Keratinocyte (primary cell): ENCODE measurements at regions not wholly inside any gene's neighbourhood (a gene's known extent, or its start where the extent isn't known, plus 50 kb on each side); places are given as distances from the start of the nearest gene placed in this dataset.

ENCODE experiments used
- DNase-seq: peaks from one replicate; pipeline ENCODE4 v3.0.0-alpha.2; 2011; ENCODE audit warnings: low read depth, missing footprints, low spot score
- FAIRE-seq: peaks from 2 replicates; lab custom pipeline; 2011; peaks lifted over from hg19 to GRCh38; lab: Jason Lieb, UNC
- H2AFZ ChIP-seq: 2 replicates; pipeline ENCODE4 v1.6.0; 2012; ENCODE audit warnings: low read length, control low read depth, inconsistent platforms; ENCODE audit not compliant: control insufficient read depth
- H3K27ac ChIP-seq: 2 replicates; pipeline ENCODE4 v1.5.1; 2011; ENCODE audit warnings: low read length; ENCODE audit not compliant: control insufficient read depth, insufficient read depth
- H3K27me3 ChIP-seq: 3 replicates; pipeline ENCODE4 v1.6.0; 2011; ENCODE audit warnings: low read length; ENCODE audit not compliant: control insufficient read depth, insufficient read depth; ENCODE audit errors: extremely low read depth
- H3K36me3 ChIP-seq, 2 experiments: 2 replicates in 1 of 2; 3 replicates in 1 of 2; pipeline ENCODE4 v1.5.1; 2011; ENCODE audit warnings: low read length in 2 of 2, mild to moderate bottlenecking in 1 of 2; ENCODE audit not compliant: control insufficient read depth in 2 of 2, insufficient read depth in 2 of 2; ENCODE audit errors: extremely low read depth in 1 of 2
- H3K4me1 ChIP-seq: 3 replicates; pipeline ENCODE4 v1.5.1; 2011; ENCODE audit warnings: low read length; ENCODE audit not compliant: control insufficient read depth, insufficient read depth; ENCODE audit errors: extremely low read depth
- H3K4me2 ChIP-seq: 3 replicates; pipeline ENCODE4 v1.6.0; 2011; ENCODE audit warnings: low read depth, low read length; ENCODE audit not compliant: control insufficient read depth, insufficient read depth; ENCODE audit errors: extremely low read depth
- H3K4me3 ChIP-seq, 3 experiments: fragments of 200-600 bp in 1 of 3; sonication (generic) in 1 of 3; 2 replicates in 2 of 3; 3 replicates in 1 of 3; pipeline ENCODE4 v1.5.1; 2011 to 2016; ENCODE audit warnings: low read length in 3 of 3, mild to moderate bottlenecking in 3 of 3, control low read depth in 2 of 3, inconsistent platforms in 1 of 3, low read depth in 1 of 3, mixed read lengths in 1 of 3, mixed run types in 1 of 3, moderate library complexity in 1 of 3; ENCODE audit not compliant: control insufficient read depth in 2 of 3, insufficient read depth in 2 of 3; ENCODE audit errors: extremely low read depth in 1 of 3
- H3K79me2 ChIP-seq: 2 replicates; pipeline ENCODE4 v1.6.0; 2012; ENCODE audit warnings: low read length; ENCODE audit not compliant: control insufficient read depth, insufficient read depth
- H3K9ac ChIP-seq: 3 replicates; pipeline ENCODE4 v1.6.0; 2011; ENCODE audit warnings: low read length; ENCODE audit not compliant: control insufficient read depth, insufficient read depth; ENCODE audit errors: extremely low read depth
- H3K9me1 ChIP-seq: 3 replicates; pipeline ENCODE4 v1.6.0; 2011; ENCODE audit warnings: low read length; ENCODE audit not compliant: control insufficient read depth, insufficient read depth; ENCODE audit errors: extremely low read depth
- H3K9me3 ChIP-seq: 2 replicates; pipeline ENCODE4 v1.5.1; 2012; ENCODE audit warnings: low read depth, low read length; ENCODE audit not compliant: control insufficient read depth
- H4K20me1 ChIP-seq: 3 replicates; pipeline ENCODE4 v1.6.0; 2011; ENCODE audit warnings: low read length; ENCODE audit not compliant: control insufficient read depth, insufficient read depth; ENCODE audit errors: extremely low read depth
- CTCF ChIP-seq, 3 experiments: IDR thresholded peaks in 1 of 3; conservative IDR thresholded peaks in 1 of 3; optimal IDR thresholded peaks in 1 of 3; 2 replicates in 2 of 3; 3 replicates in 1 of 3; pipeline versions ENCODE3 to v1.5.1; 2011; ENCODE audit warnings: low read length in 3 of 3, mild to moderate bottlenecking in 3 of 3, moderate library complexity in 2 of 3, control low read depth in 1 of 3, inconsistent platforms in 1 of 3; ENCODE audit not compliant: insufficient read depth in 2 of 3; ENCODE audit errors: extremely low read depth in 1 of 3
- EZH2 ChIP-seq: IDR thresholded peaks from one replicate; pipeline ENCODE4 v1.6.1; 2012; ENCODE audit warnings: inconsistent platforms, mild to moderate bottlenecking, low read length, moderate library complexity
- dilution Hi-C: fragments of 300-500 bp; cut with MboI; formaldehyde crosslinking; loops from one replicate; pipeline ENCODE4 v1.7.0; 2020; ENCODE audit warnings: low sequenced_read_pairs; ENCODE audit not compliant: extremely low pct_ligation_motif_present

- H2AFZ ChIP-seq: no peak overlapping the region
- DNase-seq (no peak), FAIRE-seq (no peak)
- dilution Hi-C loops: no loop called here
- H3K9ac ChIP-seq: no peak overlapping the region
- no peaks in the 10 kb centered on the region for H4K20me1 ChIP-seq
- H3K27me3 ChIP-seq: no peaks in the 10 kb centered on the region
- H3K4me3 ChIP-seq: no peak overlapping the region
- H3K79me2 ChIP-seq: no peaks in the 10 kb centered on the region
- no peaks in the 10 kb centered on the region for H3K9me3 ChIP-seq
- H3K4me2 ChIP-seq: no peak overlapping the region
- H3K9me1 ChIP-seq: no peaks in the 10 kb centered on the region
- no peaks in the 10 kb centered on the region for H3K4me1 ChIP-seq
- no peaks in the 10 kb centered on the region for H3K36me3 ChIP-seq
- TF ChIP-seq EZH2: no peak
- TF ChIP-seq CTCF (optimal IDR thresholded peaks at IDR 0.05 in 1 of 3, IDR thresholded peaks at IDR 0.05 in 1 of 3, conservative IDR thresholded peaks at IDR 0.05 in 1 of 3; ENCODE audit: extremely low read depth in 1 of 3, insufficient read depth in 2 of 3, low read length in 3 of 3): no peak
- H3K27ac ChIP-seq: no peak overlapping the region
Measured at GRCh38 chr5:126188804-126189203, 234.4 kb upstream of the GRAMD2B start.

GRCh38 chr5:126189231-126189630 lies 234.0 kb upstream of the GRAMD2B start:
- no peak overlapping the region for H2AFZ ChIP-seq
- FAIRE-seq: no peak
- DNase-seq: no peak
- dilution Hi-C loops: no loop called here
- H4K20me1 ChIP-seq: no peaks in the 10 kb centered on the region
- no peaks in the 10 kb centered on the region for H3K4me1 ChIP-seq
- H3K36me3 ChIP-seq: no peaks in the 10 kb centered on the region
- no peak for TF ChIP-seq CTCF (optimal IDR thresholded peaks at IDR 0.05 in 1 of 3, IDR thresholded peaks at IDR 0.05 in 1 of 3, conservative IDR thresholded peaks at IDR 0.05 in 1 of 3; ENCODE audit: extremely low read depth in 1 of 3, insufficient read depth in 2 of 3, low read length in 3 of 3)
- no peak for TF ChIP-seq EZH2
- H3K9me3 ChIP-seq: no peaks in the 10 kb centered on the region
- no peak overlapping the region for H3K4me2 ChIP-seq
- no peaks in the 10 kb centered on the region for H3K9me1 ChIP-seq
- H3K27me3 ChIP-seq: no peaks in the 10 kb centered on the region
- no peak overlapping the region for H3K27ac ChIP-seq
- no peak overlapping the region for H3K4me3 ChIP-seq
- H3K9ac ChIP-seq: no peak overlapping the region
- no peaks in the 10 kb centered on the region for H3K79me2 ChIP-seq
